UCSD-AML1 (cell line): ENCODE measurements at regions not wholly inside any gene's neighbourhood (a gene's known extent, or its start where the extent isn't known, plus 50 kb on each side); places are given as distances from the start of the nearest gene placed in this dataset.

Experiments
- DNase-seq: peaks from one replicate; lab custom pipeline; 2025; ENCODE audit not compliant: unreplicated experiment; lab: John Stamatoyannopoulos, UW

DNA sequence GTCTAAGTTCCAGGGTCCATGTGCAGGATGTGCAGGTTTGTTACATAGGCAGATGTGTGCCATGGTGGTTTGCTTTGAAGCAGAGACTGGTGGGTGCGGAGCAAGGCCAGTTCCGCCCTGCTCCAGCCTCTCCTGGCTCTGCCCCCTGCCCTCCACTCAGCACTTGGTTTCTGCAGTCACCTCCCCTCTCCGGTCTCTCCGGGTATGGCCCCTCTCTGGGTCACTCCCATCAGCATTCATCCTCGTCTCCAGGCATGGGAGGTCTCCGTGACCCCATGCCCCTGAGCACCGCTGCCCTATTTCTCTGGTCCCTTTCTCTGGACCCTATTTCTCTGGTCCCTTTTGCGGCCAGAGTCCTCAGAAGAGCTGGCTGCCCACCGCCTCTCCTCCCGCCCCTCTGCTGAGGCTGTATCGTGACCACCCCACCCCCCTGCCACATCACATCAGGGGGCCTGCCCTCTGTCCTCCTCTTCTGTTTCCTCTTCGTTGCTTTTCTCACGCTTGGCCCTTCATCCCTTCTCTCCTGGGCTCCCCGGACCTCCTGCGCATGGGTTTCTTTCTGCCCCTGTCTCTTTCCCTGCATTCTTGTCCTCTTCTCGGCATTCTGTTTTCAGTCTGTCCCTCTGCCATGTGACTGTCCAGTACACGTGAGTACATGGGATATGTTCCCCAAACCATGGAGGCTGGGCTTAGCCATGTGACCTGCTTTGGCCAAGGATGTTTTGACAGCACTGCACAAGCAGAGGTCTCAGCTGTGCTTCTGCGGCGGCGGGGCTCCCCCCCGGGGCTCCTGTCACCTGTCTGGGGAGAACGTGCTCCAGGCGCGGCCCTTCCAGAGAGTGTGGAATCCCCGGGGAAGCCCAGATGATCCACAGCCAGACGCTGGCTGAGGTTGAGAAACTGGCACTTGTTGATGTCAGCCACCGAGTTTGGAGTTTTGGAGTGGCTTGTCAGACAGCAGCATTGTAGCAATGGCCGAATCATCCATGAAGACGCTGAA lies 54.4 kb upstream of the C1orf174 start:
- no peak for DNase-seq

DNA sequence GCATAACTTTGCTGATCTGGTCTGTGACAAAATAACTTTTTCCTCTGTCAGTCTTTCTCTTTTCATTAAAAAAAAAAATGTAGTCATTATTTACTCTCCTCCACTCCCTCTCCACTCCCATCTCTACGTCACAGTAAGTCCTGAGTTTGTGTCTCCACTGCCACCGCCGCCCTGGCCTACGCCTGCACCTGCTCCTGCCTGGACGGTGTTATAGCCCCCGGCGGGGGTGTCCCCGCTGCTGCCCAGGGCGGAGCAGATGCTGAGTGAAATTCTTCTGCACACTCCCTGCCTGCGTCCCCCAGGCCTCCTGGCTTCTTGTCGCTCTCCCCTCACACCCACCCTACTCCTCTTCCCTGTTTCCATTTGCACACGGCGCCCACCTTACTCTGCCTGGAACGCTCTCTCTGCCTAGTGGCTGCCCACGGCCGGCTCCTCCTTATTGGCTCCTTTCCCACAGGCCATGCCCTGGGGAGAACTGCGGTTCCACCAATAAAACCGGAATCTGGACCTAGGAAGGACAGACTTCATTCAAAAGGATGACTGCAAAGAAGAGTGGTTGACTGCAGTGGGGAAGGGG lies 55.2 kb upstream of the C1orf174 start:
- no peak for DNase-seq

DNA sequence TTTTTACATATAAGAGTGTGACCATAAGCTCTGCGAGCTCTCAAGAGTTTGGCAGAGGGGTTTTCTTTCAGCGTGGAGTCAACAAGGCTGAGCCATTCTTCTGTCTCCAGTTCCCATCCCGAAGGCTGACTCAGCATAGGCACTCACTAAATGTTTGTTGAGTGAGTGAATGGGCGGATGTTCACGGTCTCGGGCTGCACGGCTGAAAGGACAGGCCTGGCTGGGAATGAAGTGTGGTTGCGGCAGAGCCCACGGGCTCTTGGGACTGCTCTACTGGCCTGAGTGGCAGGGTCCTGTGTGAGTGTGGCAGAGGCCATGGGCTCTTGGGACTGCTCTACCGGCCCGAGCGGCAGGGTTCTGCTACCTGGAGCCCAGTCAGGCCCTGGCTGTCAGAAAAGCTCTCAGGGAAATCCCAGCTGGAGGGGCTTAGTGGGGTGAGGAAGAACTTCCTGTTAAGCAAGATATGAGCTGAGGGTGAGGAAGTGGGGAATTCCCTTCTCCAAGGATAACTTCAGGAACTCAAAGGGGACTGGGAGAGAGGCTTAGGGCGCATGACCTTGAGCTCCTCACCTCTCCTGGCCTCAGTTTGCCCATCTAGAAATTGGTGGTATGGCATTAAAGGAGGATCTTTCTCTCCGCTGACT lies 56.6 kb upstream of the C1orf174 start:
- DNase-seq: no peak

DNA sequence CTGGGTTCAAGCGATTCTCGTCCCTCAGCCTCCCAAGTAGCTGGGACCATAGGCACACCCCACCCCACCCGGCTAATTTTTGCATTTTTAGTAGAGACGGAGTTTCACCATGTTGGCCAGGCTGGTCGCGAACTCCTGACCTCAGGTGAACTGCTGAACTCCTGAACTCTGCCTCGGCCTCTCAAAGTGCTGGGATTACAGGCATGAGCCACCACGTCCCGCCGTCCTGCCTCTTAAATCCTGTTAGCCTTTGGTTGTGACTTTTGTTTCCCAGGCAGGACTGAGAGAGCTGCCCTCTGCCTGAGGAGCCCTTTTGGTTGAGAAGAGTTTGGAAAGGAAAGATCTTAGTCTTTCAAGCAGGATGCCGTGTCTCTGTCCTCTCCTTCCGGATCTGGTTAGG lies 59.3 kb upstream of the C1orf174 start:
- DNase-seq: no peak

GRCh38 chr1:3963554-3963953 lies 63.5 kb upstream of the C1orf174 start:
- no peak for DNase-seq

- DNase-seq: no peak
Measured at GRCh38 chr1:3965693-3966092, 65.6 kb upstream of the C1orf174 start.

- DNase-seq: no peak
Measured at GRCh38 chr1:3968851-3969250, 68.8 kb upstream of the C1orf174 start.

GRCh38 chr1:3971981-3972380 lies 71.9 kb upstream of the C1orf174 start:
- DNase-seq: no peak

GRCh38 chr1:3975903-3976630 lies 76.0 kb upstream of the C1orf174 start:
- DNase-seq: no peak

DNA sequence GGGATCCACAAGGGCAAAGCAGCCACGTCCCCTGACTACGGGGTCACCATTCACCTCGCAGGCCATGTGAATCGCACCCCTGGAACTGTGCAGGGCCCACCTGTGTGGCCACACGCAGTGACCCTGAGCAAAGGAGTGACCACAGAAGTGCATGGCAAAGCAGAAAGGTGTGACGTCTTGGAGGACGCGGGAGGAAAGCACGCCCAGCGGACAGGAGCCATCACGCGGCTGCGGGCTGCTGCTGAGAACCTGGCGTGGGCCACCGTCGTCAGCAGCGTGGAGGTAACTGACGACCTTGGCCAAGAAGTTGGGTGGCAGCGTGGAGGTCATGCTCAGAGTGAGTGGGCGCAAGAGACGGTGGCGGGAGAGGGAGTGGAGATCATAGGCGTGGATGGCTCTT lies 76.7 kb upstream of the C1orf174 start:
- DNase-seq: no peak

DNA sequence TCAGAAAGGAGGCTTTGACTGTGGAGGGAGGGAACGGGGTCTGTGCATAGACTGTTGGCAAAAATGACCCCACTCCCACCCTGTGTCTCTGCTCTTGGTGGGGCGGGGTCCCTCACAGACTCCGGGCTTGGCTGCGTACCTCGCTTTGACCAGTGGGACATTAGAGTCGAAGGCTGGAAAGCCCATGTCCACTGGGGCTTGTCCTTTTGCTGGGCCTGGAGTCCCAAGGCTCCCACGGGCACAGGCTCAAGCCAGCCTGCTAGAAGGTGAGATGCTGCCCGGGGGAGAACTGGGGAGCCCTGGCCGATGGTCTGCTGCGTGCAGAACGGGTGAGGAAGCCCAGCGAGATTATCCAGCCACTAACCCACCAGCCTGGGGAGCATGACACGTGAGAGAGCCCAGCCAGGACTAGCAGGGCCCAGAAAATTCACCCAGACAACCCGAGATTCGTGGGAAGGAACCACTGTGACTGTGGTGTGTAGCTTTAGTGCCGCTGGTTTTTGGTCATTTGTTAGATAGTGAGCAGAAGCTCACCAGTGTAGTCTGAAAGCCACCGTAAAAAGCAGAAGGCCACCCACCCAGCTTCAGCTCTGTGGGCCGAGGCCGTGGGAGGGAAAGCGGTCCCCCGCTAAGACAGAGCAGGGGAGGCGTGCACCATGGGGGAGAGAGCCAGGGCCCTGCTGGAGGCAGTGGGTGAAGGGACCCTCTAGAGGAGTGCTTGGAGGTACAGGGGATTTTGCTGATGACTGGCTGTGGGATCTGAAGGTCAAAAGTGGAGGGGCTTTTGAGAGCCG lies 78.3 kb upstream of the C1orf174 start:
- DNase-seq: no peak

- DNase-seq: no peak
Measured at GRCh38 chr1:3978990-3979325, 78.9 kb upstream of the C1orf174 start.

GRCh38 chr1:3981261-3981660 lies 81.2 kb upstream of the C1orf174 start:
- DNase-seq: no peak

DNA sequence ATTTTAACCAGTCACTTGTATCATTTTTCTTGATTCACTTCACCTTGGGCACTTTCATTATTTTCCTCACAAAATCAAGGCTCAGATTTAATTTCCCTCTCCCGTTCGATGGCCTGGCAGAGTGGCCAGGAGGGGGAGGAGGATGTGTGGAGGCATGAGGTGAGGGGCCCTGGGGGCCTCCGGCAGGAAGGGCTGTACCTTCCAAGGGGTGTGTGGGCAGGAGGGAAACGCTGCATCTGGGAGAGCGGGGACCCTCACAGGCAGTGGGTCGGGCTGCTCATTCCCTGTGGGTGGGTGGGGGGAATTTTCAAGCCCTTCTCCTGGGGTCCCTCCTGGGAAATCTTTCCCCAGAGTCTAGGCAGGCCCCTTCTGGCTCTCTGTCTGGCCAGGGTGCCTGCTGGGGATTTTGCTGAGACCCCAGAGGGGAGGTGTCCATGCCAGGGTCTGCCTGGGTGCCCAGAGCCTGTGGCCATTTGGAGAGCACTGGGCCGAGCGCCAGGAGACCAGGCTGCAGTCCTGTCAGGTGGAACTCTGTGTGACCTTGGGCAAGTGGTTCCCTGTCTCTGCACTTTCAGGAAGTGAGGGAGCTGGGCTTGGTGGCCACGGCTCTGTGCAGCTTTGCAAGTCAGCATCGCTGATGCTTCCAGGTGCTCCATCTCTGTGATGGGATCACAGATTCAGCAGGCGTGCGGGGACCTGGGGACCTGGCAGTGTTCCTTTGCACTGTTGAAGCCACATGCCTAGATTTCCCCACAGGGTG lies 81.9 kb upstream of the C1orf174 start:
- no peak for DNase-seq

DNA sequence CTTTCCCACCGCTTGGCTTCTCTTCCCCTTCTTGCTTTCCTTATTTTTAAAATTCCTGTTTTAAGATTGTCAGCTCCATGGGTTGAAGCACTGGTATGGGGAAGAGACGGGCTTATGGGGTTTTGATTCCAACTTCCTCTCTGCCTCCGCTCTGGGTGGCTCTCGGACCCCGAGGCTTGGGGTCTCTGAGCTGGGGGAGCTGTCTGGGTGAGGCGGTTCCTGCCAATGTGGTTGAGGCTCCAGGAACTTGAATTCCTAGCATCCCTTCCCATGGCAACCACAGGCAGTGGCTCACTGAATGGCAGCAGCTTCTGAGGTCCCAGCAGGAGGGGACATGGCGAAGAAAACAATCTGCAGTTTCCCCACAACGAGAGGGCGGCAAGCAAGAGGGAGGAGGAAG lies 83.1 kb upstream of the C1orf174 start:
- DNase-seq: no peak

GRCh38 chr1:3984586-3984985 lies 84.5 kb upstream of the C1orf174 start:
- no peak for DNase-seq

- no peak for DNase-seq
Measured at GRCh38 chr1:3986686-3987218, 86.7 kb upstream of the C1orf174 start.

GRCh38 chr1:3987669-3988235 lies 87.7 kb upstream of the C1orf174 start:
- DNase-seq: no peak

GRCh38 chr1:3988431-3988830 lies 88.4 kb upstream of the C1orf174 start:
- DNase-seq: no peak
